DOHH2 (cell line): ENCODE measurements at regions not wholly inside any gene's neighbourhood (a gene's known extent, or its start where the extent isn't known, plus 50 kb on each side); places are given as distances from the start of the nearest gene placed in this dataset.

Source experiments
- CTCF ChIP-seq: fragments of 200-600 bp; sonication (generic); IDR thresholded peaks from one replicate; pipeline ENCODE4 v1.5.1; 2014; ENCODE audit warnings: antibody characterized with exemption, mild to moderate bottlenecking, low read depth, low read length; ENCODE audit not compliant: poor library complexity, severe bottlenecking
- EZH2phosphoT487 ChIP-seq: fragments of 200-600 bp; sonication (generic); IDR thresholded peaks from 2 replicates; pipeline ENCODE4 v1.6.1; 2017; ENCODE audit warnings: borderline replicate concordance, mild to moderate bottlenecking, antibody characterized with exemption, low read length, moderate library complexity, mixed read lengths

GRCh38 chr16:8044796-8045195 lies 545.5 kb downstream of the TMEM114 start:
- TF ChIP-seq EZH2phosphoT487 (no peak), CTCF (no peak)
